IPS DF 6.9 (cell line): ENCODE measurements at regions not wholly inside any gene's neighbourhood (a gene's known extent, or its start where the extent isn't known, plus 50 kb on each side); places are given as distances from the start of the nearest gene placed in this dataset.

Source experiments
- DNase-seq: peaks from one replicate; pipeline ENCODE4 v3.0.0-alpha.2; 2013; ENCODE audit warnings: low read depth, low spot score
- H3K27ac ChIP-seq: one replicate; pipeline ENCODE4 v1.5.1; 2013; ENCODE audit warnings: low read length, control low read depth
- H3K27me3 ChIP-seq: 2 replicates; pipeline ENCODE4 v1.6.1; 2013; ENCODE audit warnings: mild to moderate bottlenecking, low read length; ENCODE audit not compliant: control insufficient read depth, insufficient read depth
- H3K36me3 ChIP-seq: 2 replicates; pipeline ENCODE4 v1.6.1; 2013; ENCODE audit warnings: low read length; ENCODE audit not compliant: control insufficient read depth, insufficient read depth
- H3K4me1 ChIP-seq: 2 replicates; pipeline ENCODE4 v1.6.1; 2013; ENCODE audit warnings: low read length; ENCODE audit not compliant: control insufficient read depth, insufficient read depth
- H3K4me3 ChIP-seq: 2 replicates; pipeline ENCODE4 v1.5.1; 2013; ENCODE audit warnings: mild to moderate bottlenecking, low read length
- H3K9me3 ChIP-seq: 2 replicates; pipeline ENCODE4 v1.6.1; 2013; ENCODE audit warnings: low read length, inconsistent platforms; ENCODE audit not compliant: control insufficient read depth, insufficient read depth
- WGBS: extraction: QIAGEN DNeasy Blood & Tissue Kit; methylation state at CpG from one replicate; pipeline ENCODE4 v1.1.7; 2013; ENCODE audit warnings: mixed read lengths, missing lambda C conversion rate; ENCODE audit not compliant: insufficient read length, insufficient coverage; 5-methylcytosine and 5-hydroxymethylcytosine counted together

- Histone ChIP-seq H3K4me3 (no peak overlapping the region), H3K27me3 (no peaks in the 10 kb centered on the region), H3K27ac (no peak overlapping the region), H3K4me1 (no peaks in the 10 kb centered on the region), H3K36me3 (no peaks in the 10 kb centered on the region), H3K9me3 (peaks cover 4% of the 10 kb centered on the region)
- DNase-seq = no peak
- no CpG with 5 or more reads among the region's 4 CpGs for WGBS
Measured at GRCh38 chr16:7185689-7186088, 147.0 kb upstream of the RBFOX1 start.

DNA sequence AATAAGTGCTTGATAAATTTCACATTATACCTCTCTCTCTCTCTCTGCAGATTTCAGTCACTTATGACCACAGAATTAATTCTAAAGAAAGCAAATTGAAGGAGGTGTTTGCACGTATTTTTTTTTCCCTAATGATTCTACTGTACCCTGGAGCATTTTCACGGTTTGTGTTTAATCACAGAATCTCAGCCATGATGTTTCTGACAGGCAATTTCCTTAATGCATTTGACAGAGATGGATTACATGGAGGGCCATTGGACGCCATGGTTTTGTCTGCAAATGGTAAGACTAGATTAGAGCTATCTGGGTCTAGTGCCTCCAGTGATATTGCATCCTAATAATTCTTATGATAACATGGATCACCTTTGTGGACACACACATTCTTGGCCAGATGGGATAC is 147.5 kb upstream of the RBFOX1 start:
- no peak for DNase-seq
- H3K4me3 ChIP-seq = no peak overlapping the region
- peaks cover 4% of the 10 kb centered on the region for H3K9me3 ChIP-seq
- no peaks in the 10 kb centered on the region for H3K36me3 ChIP-seq
- WGBS = no CpG with 5 or more reads among the region's 3 CpGs
- H3K4me1 ChIP-seq = no peaks in the 10 kb centered on the region
- H3K27me3 ChIP-seq = no peaks in the 10 kb centered on the region
- H3K27ac ChIP-seq = no peak overlapping the region

GRCh38 chr16:7183768-7184167 is 148.9 kb upstream of the RBFOX1 start:
- DNase-seq = no peak
- Histone ChIP-seq H3K4me1 (no peaks in the 10 kb centered on the region), H3K27ac (no peak overlapping the region), H3K9me3 (peaks cover 4% of the 10 kb centered on the region), H3K36me3 (no peaks in the 10 kb centered on the region), H3K27me3 (no peaks in the 10 kb centered on the region), H3K4me3 (no peak overlapping the region)
- no CpG with 5 or more reads among the region's 3 CpGs for WGBS

DNA sequence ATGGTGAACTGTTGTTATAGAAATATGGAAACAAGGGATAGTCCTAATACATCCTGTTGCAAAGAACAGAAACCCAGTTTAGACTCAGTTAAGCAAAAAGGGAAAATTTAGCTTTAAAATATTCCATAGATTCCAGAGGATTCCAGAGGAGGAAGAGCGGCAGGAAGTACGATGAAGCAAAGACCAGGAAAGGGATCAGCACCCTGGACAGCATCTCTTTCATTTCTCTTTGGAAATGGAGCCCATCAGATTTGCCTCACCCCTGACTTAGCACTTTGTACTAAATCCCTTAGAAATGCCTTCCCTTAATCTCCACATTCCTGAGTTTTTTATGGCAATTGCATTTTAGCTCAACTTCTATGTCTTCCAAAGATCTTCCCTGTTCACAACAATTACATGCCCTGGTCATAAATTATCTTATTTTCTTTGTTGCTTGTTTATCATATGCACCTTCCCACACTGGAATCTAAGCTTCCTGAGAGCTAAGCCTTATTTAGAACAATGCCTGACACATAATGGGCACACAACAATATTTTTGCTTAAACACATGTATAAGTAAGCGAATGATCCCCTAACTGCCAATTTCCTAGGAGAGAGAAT is 150.0 kb upstream of the RBFOX1 start:
- WGBS = no CpG with 5 or more reads among the region's 3 CpGs

GRCh38 chr16:7177875-7178274 is 154.8 kb upstream of the RBFOX1 start:
- Histone ChIP-seq H3K27me3 (no peaks in the 10 kb centered on the region), H3K4me3 (no peak overlapping the region), H3K9me3 (peaks cover 8% of the 10 kb centered on the region), H3K36me3 (no peaks in the 10 kb centered on the region), H3K27ac (no peak overlapping the region), H3K4me1 (no peaks in the 10 kb centered on the region)
- DNase-seq = no peak
- WGBS = no CpG with 5 or more reads among the region's 2 CpGs

More for the DNA sequence above, 150.0 kb upstream of the RBFOX1 start:
- no peaks in the 10 kb centered on the region for H3K36me3 ChIP-seq
- peaks cover 7% of the 10 kb centered on the region for H3K9me3 ChIP-seq
- no peak overlapping the region for H3K27ac ChIP-seq
- H3K4me3 ChIP-seq = no peak overlapping the region
- peak; percentile 2 for DNase-seq
- H3K4me1 ChIP-seq = no peaks in the 10 kb centered on the region
- no peaks in the 10 kb centered on the region for H3K27me3 ChIP-seq

DNA sequence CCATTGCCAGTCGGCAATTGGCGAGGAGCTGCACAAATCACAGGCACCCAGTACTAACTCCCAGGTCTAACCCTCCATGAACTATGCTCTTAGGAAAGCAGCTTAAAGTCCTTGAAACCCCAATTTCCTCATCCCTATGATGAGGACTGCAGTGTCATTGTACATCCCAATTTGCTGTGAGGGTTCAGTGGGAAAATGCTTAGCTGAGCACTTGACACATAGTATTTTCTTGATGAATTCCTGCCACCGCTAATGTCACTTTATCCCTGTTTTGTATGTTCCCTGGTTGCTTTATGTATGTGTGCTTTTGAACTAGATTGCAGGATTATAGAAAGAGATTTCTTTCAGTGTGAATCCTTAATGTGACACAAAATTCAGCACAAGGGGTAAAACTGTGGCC is 161.5 kb upstream of the RBFOX1 start:
- no peaks in the 10 kb centered on the region for H3K4me1 ChIP-seq
- H3K36me3 ChIP-seq = no peaks in the 10 kb centered on the region
- H3K4me3 ChIP-seq = no peak overlapping the region
- no peak for DNase-seq
- WGBS = no CpG with 5 or more reads among the region's 3 CpGs
- no peak overlapping the region for H3K27ac ChIP-seq
- no peaks in the 10 kb centered on the region for H3K27me3 ChIP-seq
- H3K9me3 ChIP-seq = peaks cover 6% of the 10 kb centered on the region

- H3K4me3 ChIP-seq = no peak overlapping the region
- no peaks in the 10 kb centered on the region for H3K27me3 ChIP-seq
- no peak overlapping the region for H3K27ac ChIP-seq
- no peaks in the 10 kb centered on the region for H3K36me3 ChIP-seq
- H3K9me3 ChIP-seq = peaks cover 6% of the 10 kb centered on the region
- WGBS = no CpG with 5 or more reads among the region's 6 CpGs
- no peak for DNase-seq
- H3K4me1 ChIP-seq = no peaks in the 10 kb centered on the region
Measured at GRCh38 chr16:7167626-7168025, 165.0 kb upstream of the RBFOX1 start.

- Histone ChIP-seq H3K4me1 (no peaks in the 10 kb centered on the region; the same call in 1 of the 2 replicates), H3K36me3 (no peaks in the 10 kb centered on the region), H3K9me3 (peaks cover 10% of the 10 kb centered on the region), H3K27me3 (no peaks in the 10 kb centered on the region), H3K4me3 (no peak overlapping the region), H3K27ac (no peak overlapping the region)
- no peak for DNase-seq
- no CpG with 5 or more reads among the region's 1 CpG for WGBS
Measured at GRCh38 chr16:7161891-7162290, 170.8 kb upstream of the RBFOX1 start.

DNA sequence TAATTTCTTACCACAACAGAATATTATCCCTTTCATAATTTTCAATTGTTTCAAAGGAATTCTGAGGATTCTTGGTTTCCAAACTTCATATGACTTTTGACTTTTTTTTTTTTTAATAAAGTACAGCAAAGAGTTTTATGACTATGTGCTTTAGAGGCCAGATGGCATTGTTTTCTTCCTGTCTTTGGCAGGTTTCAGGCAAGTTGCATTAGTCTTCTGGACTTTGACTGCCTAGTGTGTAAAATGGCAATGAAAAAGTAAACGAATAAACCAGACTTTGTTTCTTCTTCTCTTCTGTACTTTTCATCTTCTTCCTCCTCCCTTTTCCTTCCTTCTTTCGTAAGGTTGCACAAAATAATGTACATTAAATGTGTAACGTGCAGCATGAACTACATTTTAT is 172.6 kb upstream of the RBFOX1 start:
- Histone ChIP-seq H3K27ac (no peak overlapping the region), H3K9me3 (peaks cover 8% of the 10 kb centered on the region), H3K4me1 (no peaks in the 10 kb centered on the region; the same call in 1 of the 2 replicates), H3K36me3 (no peaks in the 10 kb centered on the region), H3K27me3 (no peaks in the 10 kb centered on the region), H3K4me3 (no peak overlapping the region)
- no peak for DNase-seq
- WGBS = no CpG with 5 or more reads among the region's 3 CpGs

DNA sequence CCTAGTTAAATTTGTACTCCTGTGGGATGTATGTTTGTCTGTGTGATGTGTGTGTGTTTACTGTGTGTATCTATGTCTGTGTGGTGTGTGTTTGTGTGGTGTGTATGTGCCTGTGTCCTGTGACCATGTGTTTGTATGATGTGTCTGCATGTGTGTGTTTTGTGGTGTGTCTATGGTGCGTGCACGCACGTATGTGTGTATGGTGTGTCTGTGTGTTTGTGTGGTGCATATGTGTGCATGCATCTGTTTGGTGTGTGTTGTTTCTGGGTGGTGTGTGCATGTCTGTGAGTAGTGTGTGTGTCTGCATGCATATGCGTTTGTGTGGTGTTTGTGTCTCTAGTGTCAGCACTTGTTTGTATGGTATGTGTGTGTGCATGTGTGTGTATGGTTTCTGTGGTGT is 174.2 kb upstream of the RBFOX1 start:
- WGBS = no CpG with 5 or more reads among the region's 4 CpGs
- Histone ChIP-seq H3K36me3 (no peaks in the 10 kb centered on the region), H3K4me1 (no peaks in the 10 kb centered on the region; the same call in 1 of the 2 replicates), H3K27me3 (no peaks in the 10 kb centered on the region), H3K9me3 (peaks cover 8% of the 10 kb centered on the region), H3K27ac (no peak overlapping the region), H3K4me3 (no peak overlapping the region)
- DNase-seq = no peak

- no peak for DNase-seq
- no peak overlapping the region for H3K27ac ChIP-seq
- no peaks in the 10 kb centered on the region for H3K4me1 ChIP-seq
- H3K4me3 ChIP-seq = no peak overlapping the region
- WGBS = no CpG with 5 or more reads among the region's 7 CpGs
- H3K36me3 ChIP-seq = no peaks in the 10 kb centered on the region
- H3K27me3 ChIP-seq = no peaks in the 10 kb centered on the region
- H3K9me3 ChIP-seq = peaks cover 3% of the 10 kb centered on the region; the same call in 1 of the 2 replicates
Measured at GRCh38 chr16:7150230-7150629, 182.4 kb upstream of the RBFOX1 start.
